ENCODE measurements at regions not wholly inside any gene's neighbourhood (a gene's known extent, or its start where the extent isn't known, plus 50 kb on each side); places are given as distances from the start of the nearest gene placed in this dataset.

GRCh38 chr2:240199133-240199870 lies 58.8 kb upstream of the OTOS start:
- no peak for DNase-seq (ENCODE audit: low read depth)
- H3K4me3 ChIP-seq (ENCODE audit: control insufficient read depth, low read depth, low read length) = no peak overlapping the region
- no peak for TF ChIP-seq CTCF (conservative IDR thresholded peaks at IDR 0.05; ENCODE audit: control insufficient read depth, insufficient read depth, low read depth, low read length)

GRCh38 chr2:240200230-240201051 lies 60.0 kb upstream of the OTOS start:
- H3K4me3 ChIP-seq (ENCODE audit: control insufficient read depth, low read depth, low read length) = no peak overlapping the region
- no peak for TF ChIP-seq CTCF (conservative IDR thresholded peaks at IDR 0.05; ENCODE audit: control insufficient read depth, insufficient read depth, low read depth, low read length)
- no peak for DNase-seq (ENCODE audit: low read depth)

GRCh38 chr2:240201866-240202265 lies 61.4 kb upstream of the OTOS start:
- no peak for DNase-seq (ENCODE audit: low read depth)
- H3K4me3 ChIP-seq (ENCODE audit: control insufficient read depth, low read depth, low read length) = no peak overlapping the region
- no peak for TF ChIP-seq CTCF (conservative IDR thresholded peaks at IDR 0.05; ENCODE audit: control insufficient read depth, insufficient read depth, low read depth, low read length)

- no peak for DNase-seq (ENCODE audit: low read depth)
- TF ChIP-seq CTCF (conservative IDR thresholded peaks at IDR 0.05; ENCODE audit: control insufficient read depth, insufficient read depth, low read depth, low read length) = no peak
- no peak overlapping the region for H3K4me3 ChIP-seq (ENCODE audit: control insufficient read depth, low read depth, low read length)
Observed at GRCh38 chr2:240202586-240202985, 62.1 kb upstream of the OTOS start.

GRCh38 chr2:240203031-240203787 lies 62.8 kb upstream of the OTOS start:
- no peak for DNase-seq (ENCODE audit: low read depth)
- no peak overlapping the region for H3K4me3 ChIP-seq (ENCODE audit: control insufficient read depth, low read depth, low read length)
- TF ChIP-seq CTCF (conservative IDR thresholded peaks at IDR 0.05; ENCODE audit: control insufficient read depth, insufficient read depth, low read depth, low read length) = no peak

- no peak for DNase-seq (ENCODE audit: low read depth)
- H3K4me3 ChIP-seq (ENCODE audit: control insufficient read depth, low read depth, low read length) = no peak overlapping the region
- TF ChIP-seq CTCF (conservative IDR thresholded peaks at IDR 0.05; ENCODE audit: control insufficient read depth, insufficient read depth, low read depth, low read length) = no peak
Observed at GRCh38 chr2:240203788-240204270, 63.4 kb upstream of the OTOS start.

Measured in fibroblast of mammary gland (primary cell).